ENCODE measurements at regions not wholly inside any gene's neighbourhood (a gene's known extent, or its start where the extent isn't known, plus 50 kb on each side); places are given as distances from the start of the nearest gene placed in this dataset.

- intact Hi-C loops (cut with DNase I), result no loop called here
- no peak for ATAC-seq (ENCODE audit: poor library complexity)
- DNase-seq, result no peak
Measured at GRCh38 chr6:14849185-14849584, 396.7 kb upstream of the JARID2 start.

GRCh38 chr6:14851281-14851680 is 394.6 kb upstream of the JARID2 start:
- intact Hi-C loops (cut with DNase I), result no loop called here
- DNase-seq (no peak), ATAC-seq (ENCODE audit: poor library complexity) (no peak)

- DNase-seq, result no peak
- intact Hi-C loops (cut with DNase I), result no loop called here
- no peak for ATAC-seq (ENCODE audit: poor library complexity)
Measured at GRCh38 chr6:14852375-14852774, 393.5 kb upstream of the JARID2 start.

GRCh38 chr6:14856177-14856576 is 389.7 kb upstream of the JARID2 start:
- DNase-seq (no peak), ATAC-seq (ENCODE audit: poor library complexity) (peak; percentile 41)
- intact Hi-C loops (cut with DNase I), result no loop called here

GRCh38 chr6:14857001-14857400 is 388.9 kb upstream of the JARID2 start:
- ATAC-seq (ENCODE audit: poor library complexity), result no peak

GRCh38 chr6:14857501-14857900 is 388.4 kb upstream of the JARID2 start:
- DNase-seq, result peak; percentile 48

More at GRCh38 chr6:14857001-14857400, 388.9 kb upstream of the JARID2 start:
- intact Hi-C loops (cut with DNase I), result no loop called here
- no peak for DNase-seq

GRCh38 chr6:14858808-14859207 is 387.1 kb upstream of the JARID2 start:
- no peak for DNase-seq
- intact Hi-C loops (cut with DNase I), result no loop called here
- ATAC-seq (ENCODE audit: poor library complexity), result no peak

More at GRCh38 chr6:14857501-14857900, 388.4 kb upstream of the JARID2 start:
- ATAC-seq (ENCODE audit: poor library complexity), result peak; percentile 27
- intact Hi-C loops (cut with DNase I), result no loop called here

GRCh38 chr6:14860774-14861173 is 385.1 kb upstream of the JARID2 start:
- intact Hi-C loops (cut with DNase I), result no loop called here
- DNase-seq (no peak), ATAC-seq (ENCODE audit: poor library complexity) (no peak)

- ATAC-seq (ENCODE audit: poor library complexity) (no peak), DNase-seq (no peak)
- intact Hi-C loops (cut with DNase I), result no loop called here
Measured at GRCh38 chr6:14861491-14861943, 384.4 kb upstream of the JARID2 start.

- intact Hi-C loops (cut with DNase I), result no loop called here
- no peak for DNase-seq
- no peak for ATAC-seq (ENCODE audit: poor library complexity)
Measured at GRCh38 chr6:14862845-14863244, 383.0 kb upstream of the JARID2 start.

GRCh38 chr6:14863902-14864850 is 381.7 kb upstream of the JARID2 start:
- intact Hi-C loops (cut with DNase I), result no loop called here
- ATAC-seq (ENCODE audit: poor library complexity) (peak; percentile 36), DNase-seq (no peak)

GRCh38 chr6:14865531-14866100 is 380.3 kb upstream of the JARID2 start:
- intact Hi-C loops (cut with DNase I), result no loop called here
- ATAC-seq (ENCODE audit: poor library complexity), result peak; percentile 34
- DNase-seq, result no peak

GRCh38 chr6:14867802-14868201 is 378.1 kb upstream of the JARID2 start:
- no peak for ATAC-seq (ENCODE audit: poor library complexity)
- no peak for DNase-seq
- intact Hi-C loops (cut with DNase I), result no loop called here

- ATAC-seq (ENCODE audit: poor library complexity) (peak; percentile 96), DNase-seq (peak; percentile 62)
- intact Hi-C loops (cut with DNase I), result no loop called here
Measured at GRCh38 chr6:14871221-14871620, 374.6 kb upstream of the JARID2 start.

GRCh38 chr6:14873101-14873500 is 372.8 kb upstream of the JARID2 start:
- ATAC-seq (ENCODE audit: poor library complexity), result no peak
- intact Hi-C loops (cut with DNase I), result no loop called here
- no peak for DNase-seq

- intact Hi-C loops (cut with DNase I), result no loop called here
- ATAC-seq (ENCODE audit: poor library complexity) (no peak), DNase-seq (no peak)
Measured at GRCh38 chr6:14873781-14874441, 372.0 kb upstream of the JARID2 start.

- intact Hi-C loops (cut with DNase I), result no loop called here
- DNase-seq, result no peak
- ATAC-seq (ENCODE audit: poor library complexity), result no peak
Measured at GRCh38 chr6:14874975-14875480, 370.8 kb upstream of the JARID2 start.

- ATAC-seq (ENCODE audit: poor library complexity) (no peak), DNase-seq (no peak)
- intact Hi-C loops (cut with DNase I), result no loop called here
Measured at GRCh38 chr6:14875481-14876063, 370.3 kb upstream of the JARID2 start.

All from Right ventricle myocardium superior (tissue), 1 donor.